Limb (tissue), 2 donors: ENCODE measurements at regions not wholly inside any gene's neighbourhood (a gene's known extent, or its start where the extent isn't known, plus 50 kb on each side); places are given as distances from the start of the nearest gene placed in this dataset.

ENCODE experiments used
- DNase-seq, 2 donors: peaks; one replicate each; pipeline ENCODE4 v3.0.0-alpha.2; 2016; ENCODE audit errors: extremely low spot score in 2 of 2

DNA sequence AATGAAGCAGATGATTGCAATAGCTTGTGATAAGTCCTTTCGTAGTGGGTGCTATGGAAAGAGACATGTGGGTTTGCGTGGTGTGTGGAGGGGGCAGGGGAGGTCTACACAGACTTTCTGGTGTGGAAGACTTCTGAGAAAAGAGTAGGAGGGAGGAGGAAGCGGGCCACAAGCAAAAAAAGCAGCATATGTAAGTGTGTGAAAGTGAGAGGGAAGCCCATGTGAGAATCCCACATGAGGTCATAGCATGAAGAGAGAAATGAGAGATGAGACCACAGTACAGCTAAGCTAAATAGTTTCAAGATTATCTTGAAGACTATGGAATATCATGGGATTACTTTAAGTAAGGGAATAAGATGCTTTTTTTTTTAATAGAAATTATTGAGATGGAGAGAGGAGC lies 2039.9 kb upstream of the TENM3 start:
- no peak for DNase-seq

GRCh38 chr4:180205276-180205675 lies 2037.9 kb upstream of the TENM3 start:
- no peak for DNase-seq

GRCh38 chr4:180207921-180208320 lies 2035.3 kb upstream of the TENM3 start:
- DNase-seq = no peak

- DNase-seq = no peak
Measured at GRCh38 chr4:180217070-180217469, 2026.1 kb upstream of the TENM3 start.

GRCh38 chr4:180219080-180219479 lies 2024.1 kb upstream of the TENM3 start:
- no peak for DNase-seq

DNA sequence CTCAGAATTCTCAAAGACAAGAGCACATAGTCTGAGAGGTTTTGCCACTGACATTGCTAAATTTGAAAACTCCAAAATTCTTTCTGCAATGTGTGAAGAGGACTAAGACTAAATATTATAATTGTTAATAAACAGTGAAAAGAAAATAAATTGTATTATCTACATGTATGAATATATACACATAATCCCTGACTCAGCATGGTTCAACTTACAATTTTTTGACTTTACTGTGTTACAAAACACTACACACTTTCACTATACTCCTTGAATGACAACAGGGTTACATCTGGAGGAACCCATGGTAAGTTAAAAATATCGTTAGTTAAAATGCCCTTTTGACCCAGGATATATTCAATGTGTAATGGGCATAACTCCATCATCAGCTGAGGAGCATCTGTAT lies 2017.2 kb upstream of the TENM3 start:
- DNase-seq = no peak

GRCh38 chr4:180234730-180235129 lies 2008.5 kb upstream of the TENM3 start:
- DNase-seq = no peak

- DNase-seq = no peak
Measured at GRCh38 chr4:180240670-180241069, 2002.5 kb upstream of the TENM3 start.

DNA sequence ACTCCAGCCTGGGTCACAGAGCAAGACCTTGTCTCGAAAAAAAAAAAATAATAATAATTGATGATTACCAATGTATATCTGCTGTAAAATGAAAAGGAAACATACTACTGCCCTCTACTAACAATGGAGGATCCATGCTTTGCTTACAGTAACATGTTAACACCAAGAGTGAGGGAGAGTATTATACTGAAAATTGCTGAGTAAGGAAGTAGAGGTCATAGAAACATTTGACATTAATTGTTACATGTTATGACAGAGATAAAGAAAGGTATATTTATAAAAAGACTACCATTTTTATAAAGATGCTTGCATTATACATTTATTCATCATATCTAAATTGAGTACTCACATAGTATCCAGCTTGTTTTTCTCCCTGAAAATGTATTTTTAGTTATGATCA lies 1989.8 kb upstream of the TENM3 start:
- no peak for DNase-seq

GRCh38 chr4:180261346-180261745 lies 1981.9 kb upstream of the TENM3 start:
- DNase-seq = no peak

- no peak for DNase-seq
Measured at GRCh38 chr4:180280076-180280475, 1963.1 kb upstream of the TENM3 start.

DNA sequence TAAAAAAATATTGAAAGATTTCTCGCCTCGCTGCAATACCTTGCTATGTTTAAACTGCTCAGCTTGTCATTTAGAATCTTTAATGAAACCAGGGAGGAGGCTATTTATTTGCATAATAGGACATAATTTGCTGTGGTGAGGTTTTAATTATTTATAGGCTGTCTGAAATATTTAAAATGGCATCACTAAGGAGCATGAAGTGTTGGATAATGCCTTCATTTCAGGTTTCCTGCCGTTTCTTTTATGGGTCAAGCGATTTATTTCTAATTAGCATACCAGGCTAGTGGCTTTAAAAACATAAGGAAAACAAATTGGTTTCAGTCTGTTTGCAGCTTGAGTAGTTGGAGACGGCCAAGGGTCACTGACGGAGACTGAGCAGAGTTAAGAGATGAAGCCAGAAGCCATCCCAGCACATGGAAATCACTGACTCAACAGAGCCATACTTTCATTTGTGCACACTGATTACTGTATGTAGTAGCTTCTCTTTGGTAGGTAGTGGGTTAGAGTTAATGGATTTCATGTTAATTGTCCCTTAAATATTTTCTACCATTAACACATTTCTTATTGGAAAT lies 1962.4 kb upstream of the TENM3 start:
- DNase-seq = no peak

GRCh38 chr4:180281724-180282123 lies 1961.5 kb upstream of the TENM3 start:
- DNase-seq = no peak

GRCh38 chr4:180284267-180284666 lies 1958.9 kb upstream of the TENM3 start:
- no peak for DNase-seq

DNA sequence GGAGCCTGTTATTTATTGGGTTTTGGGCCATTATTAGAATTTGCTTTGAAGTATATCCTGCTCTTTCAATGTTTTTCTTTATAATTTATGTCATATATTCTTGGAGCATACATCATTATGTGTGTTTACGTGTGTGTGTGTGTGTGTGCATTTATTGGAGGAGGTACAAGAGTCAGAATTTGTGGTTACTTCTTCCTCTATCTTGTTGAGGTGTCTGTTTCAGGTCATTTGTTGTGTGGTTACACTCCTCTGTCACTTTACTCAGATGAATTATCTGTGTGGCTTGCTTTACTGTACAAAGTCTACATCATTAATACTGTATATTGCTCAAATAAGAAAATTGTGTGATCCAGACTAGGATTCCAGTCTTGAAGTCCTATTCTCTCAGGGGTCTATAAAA lies 1957.4 kb upstream of the TENM3 start:
- no peak for DNase-seq

- DNase-seq = no peak
Measured at GRCh38 chr4:180292339-180292738, 1950.9 kb upstream of the TENM3 start.

GRCh38 chr4:180296036-180296599 lies 1947.1 kb upstream of the TENM3 start:
- no peak for DNase-seq

GRCh38 chr4:180304321-180304720 lies 1938.9 kb upstream of the TENM3 start:
- no peak for DNase-seq

GRCh38 chr4:180310616-180311015 lies 1932.6 kb upstream of the TENM3 start:
- DNase-seq = no peak

GRCh38 chr4:180314972-180315371 lies 1928.2 kb upstream of the TENM3 start:
- DNase-seq = no peak

DNA sequence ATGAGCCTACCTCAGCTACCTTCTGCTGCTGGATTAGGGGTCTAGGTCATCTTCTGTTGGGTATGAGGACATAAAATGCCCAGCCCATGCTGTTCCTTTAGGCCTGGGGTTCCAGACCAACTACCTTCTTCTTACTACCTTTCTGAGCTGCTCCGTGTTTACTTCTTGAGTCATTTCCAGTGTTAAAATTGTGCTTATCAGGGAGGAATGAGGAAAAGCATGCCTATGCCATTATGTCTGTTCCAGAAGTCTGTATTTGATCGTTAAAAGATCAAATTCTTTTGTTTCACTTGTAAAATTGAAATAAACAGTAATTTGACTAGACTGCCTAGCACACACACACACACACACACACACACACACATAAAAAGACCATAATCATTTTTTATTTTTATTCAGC lies 1912.7 kb upstream of the TENM3 start:
- no peak for DNase-seq

GRCh38 chr4:180333162-180333561 lies 1910.0 kb upstream of the TENM3 start:
- no peak for DNase-seq

- no peak for DNase-seq
Measured at GRCh38 chr4:180335566-180335965, 1907.6 kb upstream of the TENM3 start.
